GM04504 (cell line): ENCODE measurements at regions not wholly inside any gene's neighbourhood (a gene's known extent, or its start where the extent isn't known, plus 50 kb on each side); places are given as distances from the start of the nearest gene placed in this dataset.
"Not testable (repeated sequence)": the region's sequence is repeated elsewhere in the genome, so short reads cannot be mapped to it uniquely, and the experiment has no call there.

ENCODE experiments used
- DNase-seq: peaks from one replicate; pipeline ENCODE4 v3.0.0-alpha.2; 2012; ENCODE audit warnings: low read depth

DNA sequence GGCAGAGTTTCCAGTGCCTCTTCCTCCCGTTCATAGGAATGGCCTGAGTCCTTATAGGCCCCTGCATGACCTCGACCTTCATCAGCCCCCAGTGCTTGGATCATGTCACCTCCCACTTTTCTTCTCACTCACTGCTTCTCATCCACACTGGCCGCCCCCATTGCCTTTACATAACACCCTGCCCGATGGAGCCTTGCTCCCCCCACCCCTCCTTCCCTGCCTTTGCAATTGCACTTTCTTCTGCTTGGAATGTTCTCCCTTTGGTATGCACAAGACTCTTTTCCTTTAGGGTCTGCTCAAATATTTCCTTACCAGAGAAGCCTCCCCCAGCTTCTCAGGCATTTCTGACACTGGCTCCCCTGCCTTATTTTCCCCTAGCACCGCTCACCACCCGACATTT, 125.2 kb upstream of the KCNJ6 start:
- no peak for DNase-seq

DNA sequence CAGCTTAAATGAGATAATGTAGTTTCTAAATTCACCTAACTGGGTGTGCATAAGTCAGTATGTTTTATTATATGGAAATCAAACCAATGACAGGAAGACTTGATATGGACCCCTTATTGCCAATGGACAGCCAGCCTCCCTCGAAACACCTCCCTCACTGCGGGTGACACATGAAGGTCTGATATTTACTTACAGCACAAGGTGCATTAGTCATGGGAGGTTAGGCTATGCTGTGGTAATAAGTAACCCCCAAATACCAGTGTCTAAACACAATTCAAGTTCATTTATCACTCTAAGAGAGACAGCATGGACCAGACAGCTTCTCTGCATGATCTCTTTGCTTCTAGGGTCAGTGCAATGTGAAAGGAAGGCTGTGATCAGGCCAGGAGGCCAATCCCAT, 126.0 kb upstream of the KCNJ6 start:
- DNase-seq: no peak

DNA sequence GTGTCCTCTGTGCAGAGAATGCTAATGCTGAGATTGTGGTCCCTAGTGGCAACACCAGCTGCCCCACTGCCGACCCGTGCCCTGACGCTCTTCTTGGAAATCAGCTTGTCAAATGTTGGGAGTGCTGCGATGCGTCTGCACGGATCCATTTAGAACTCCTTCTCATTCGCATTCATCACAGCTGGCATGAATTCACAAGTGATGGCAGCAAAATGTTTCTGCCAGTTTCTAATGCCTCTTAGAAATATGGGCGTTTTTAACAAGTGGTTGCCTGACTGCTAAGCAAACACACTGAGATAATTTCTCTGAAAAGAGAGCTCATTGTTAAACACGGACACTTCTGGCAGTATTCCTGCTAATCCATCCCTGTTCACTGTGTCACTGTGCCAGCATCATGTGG, 131.9 kb upstream of the KCNJ6 start:
- no peak for DNase-seq

DNA sequence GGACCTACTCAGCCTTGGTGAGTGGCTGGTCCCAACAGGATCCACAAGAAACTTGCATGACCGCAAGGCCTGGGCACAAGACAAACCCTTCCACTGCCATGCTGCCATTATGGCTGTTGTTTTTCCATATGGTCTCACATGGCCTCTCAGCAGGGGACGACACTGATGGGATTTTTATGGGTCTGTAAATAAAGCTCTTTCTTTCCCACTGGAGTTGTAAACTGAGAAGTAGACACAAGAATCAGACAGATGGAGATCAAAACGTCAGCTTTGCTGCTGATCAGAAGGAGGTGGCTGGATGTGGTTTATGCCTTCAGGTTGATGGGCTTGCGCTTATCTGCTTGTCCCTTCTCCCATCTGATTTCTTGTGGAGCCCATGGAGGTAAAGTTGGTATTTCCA, 138.1 kb upstream of the KCNJ6 start:
- DNase-seq: no peak

DNA sequence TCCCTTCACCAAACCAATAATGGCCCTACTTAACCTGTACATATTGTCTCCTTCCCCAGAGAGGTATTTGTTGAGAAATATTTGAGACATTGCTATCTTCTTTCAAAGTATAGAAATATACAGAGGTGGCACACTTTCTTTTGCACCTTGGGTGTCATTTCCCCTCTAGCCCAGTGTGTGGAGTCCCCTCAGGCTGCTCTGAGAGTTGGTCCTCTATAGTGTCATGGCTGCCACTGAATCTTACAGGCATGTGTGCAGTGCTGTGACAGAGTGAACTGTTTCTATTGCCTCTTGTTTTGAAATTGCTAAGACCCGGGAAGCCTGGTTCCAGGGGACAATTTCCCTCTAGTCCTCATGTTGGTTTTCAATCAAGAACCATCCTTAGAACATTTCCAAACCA, 140.2 kb upstream of the KCNJ6 start:
- DNase-seq: no peak

DNA sequence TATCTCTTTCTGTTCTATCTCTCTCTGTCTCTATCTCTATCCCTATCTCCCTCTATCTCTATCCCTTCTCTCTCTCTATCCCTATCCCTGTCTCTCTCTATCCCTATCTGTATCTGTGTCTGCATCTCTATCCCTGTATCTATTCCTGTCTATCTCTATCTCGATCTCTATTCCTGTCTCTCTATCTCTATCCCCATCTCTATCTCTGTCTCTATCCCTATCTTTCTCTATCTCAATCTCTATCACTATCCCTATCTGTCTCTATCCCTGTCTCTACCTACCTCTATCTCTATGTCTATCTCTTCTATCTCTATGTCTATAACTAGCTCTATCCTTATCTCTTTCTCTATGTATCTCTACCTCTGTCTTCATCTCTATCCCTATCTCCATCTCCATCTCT, 141.4 kb upstream of the KCNJ6 start:
- DNase-seq: no peak

DNA sequence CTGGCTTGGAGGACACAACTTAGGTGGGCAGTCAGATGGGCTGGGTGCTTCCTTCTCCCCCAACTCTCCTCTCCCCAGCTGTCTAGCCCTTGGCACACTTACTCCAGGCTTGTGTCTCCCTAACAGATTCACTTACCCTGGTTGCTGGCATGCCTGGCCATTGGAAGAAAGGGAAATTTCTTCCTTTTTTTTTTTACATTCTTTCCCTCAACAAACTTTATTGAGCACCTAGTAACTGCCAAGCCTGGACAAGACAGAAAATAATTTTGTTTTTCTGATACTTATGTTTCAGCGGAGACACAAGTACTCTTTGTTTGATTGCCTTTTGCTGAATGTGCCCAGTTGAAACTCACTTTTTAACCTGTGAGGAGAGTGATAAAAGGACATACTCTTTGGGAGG, 144.3 kb upstream of the KCNJ6 start:
- no peak for DNase-seq

DNA sequence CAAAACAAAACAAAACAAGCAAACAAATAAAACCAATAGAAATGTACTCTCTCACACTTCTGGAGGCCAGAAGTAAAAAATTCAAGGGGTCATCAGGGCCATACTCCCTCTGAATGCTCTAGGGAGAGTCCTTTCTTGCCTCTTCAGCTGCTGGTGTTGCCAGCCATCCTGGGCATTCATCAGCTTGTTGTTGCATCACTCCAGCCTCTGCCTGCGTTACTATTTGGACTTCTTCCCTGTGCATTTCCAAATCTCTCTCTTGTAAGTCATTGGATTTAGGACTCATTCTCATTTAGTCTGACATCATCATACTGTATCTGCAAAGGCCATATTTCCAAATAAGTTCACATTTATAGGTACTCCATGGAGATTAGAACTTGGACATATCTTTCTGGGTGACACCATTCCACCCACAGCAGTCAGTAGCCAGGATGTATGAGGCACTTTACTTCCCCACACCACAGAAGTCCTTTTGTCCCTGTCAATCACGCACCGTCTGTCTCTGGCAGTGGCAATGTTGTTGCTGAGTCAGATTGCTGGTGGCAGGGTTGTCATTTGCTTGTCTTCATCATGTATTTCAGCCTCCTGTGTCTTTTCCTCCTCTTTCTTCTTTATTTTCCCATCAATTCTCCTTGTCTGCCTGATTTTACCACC, 151.0 kb upstream of the KCNJ6 start:
- DNase-seq: no peak

DNA sequence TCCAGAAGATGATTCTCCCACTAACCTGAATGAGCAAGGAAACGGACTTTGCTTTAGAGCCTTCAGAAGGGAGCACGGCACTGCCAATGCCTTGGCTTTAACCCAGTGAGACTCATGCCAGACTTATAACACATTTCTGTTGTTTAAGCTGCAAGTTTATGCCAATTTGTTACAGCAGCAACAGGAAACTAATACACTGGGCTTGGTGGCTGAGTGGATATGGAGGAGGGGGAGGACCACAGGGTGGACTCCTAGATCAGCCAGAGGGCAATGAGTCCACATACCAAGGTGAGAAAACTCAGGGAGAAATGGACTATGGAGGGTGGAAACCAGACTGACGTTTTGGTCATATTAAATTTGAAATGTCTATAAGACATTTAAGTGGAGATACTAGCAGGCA, 156.2 kb upstream of the KCNJ6 start:
- DNase-seq: no peak

DNA sequence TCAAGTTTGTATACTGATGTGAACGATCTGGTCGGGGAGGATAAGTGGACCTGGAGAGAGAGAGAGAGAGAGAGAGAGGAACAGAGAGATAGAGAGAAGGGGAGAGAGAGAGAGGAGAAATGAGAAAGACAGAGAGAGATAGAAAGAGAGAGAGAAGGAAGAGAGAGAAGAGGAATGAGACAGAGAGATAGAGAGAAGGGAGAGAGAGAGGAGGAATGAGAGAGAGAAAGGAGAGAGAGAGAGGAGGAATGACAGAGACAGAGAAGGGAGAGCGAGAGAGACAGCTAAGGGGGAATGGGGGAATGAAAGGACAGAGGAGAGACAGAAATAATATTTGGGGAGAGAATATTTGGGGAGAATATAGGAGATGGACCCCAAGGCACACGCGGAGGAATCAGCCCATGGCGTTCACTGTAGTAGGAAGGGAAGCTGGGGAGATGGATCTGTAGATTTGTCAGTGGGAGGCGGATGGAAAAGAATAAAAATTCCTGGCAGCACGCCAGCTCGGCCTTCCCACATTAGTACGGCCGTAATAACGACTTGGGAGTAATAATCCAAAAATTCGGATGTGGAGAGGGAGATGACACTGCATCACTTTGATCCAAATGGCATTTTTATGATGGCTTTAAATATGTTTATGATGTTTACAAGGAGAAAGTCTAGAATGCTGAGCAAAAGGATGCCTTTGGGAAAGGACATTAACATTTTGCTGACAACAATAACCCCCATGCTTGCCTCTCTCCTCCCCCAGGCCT, 159.8 kb upstream of the KCNJ6 start:
- no peak for DNase-seq

DNA sequence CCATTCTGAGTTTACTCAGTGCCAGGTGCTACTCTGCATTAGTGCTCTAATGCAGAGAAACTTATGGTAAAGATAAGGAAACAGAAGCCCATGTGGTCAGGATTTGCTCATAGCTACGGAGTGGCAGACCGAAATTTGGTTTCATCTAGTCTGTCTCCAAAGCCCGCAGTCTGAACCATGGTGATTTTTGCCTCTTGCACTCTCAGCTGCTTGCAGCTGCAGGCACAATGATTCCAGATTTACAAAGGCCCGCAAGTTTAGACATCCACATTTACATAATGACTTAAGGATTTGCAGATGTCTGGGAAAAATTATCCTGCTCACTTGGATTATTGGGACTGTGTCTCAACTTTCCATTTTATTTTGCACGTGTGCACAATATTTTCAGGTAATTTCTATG, 161.3 kb upstream of the KCNJ6 start:
- DNase-seq: no peak

DNA sequence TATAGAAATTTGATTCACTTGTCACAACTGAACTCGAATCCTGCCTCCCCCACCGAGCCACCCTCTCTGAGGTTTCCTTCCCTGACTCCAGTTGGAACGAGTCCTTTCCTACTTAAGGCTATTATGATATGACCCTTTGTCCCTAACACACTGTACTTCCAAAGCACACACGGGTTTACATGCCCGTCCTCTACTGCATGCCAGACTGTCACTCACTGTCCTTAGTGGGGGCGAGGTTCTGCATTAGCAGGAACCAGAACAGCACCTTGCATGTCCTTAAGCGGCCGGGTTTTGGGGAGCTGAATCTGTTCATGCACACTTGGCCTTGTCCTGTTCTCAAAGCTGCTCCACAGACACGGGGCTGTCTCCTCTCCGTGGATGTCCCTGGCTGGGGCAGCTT, 164.6 kb upstream of the KCNJ6 start:
- DNase-seq: no peak

DNA sequence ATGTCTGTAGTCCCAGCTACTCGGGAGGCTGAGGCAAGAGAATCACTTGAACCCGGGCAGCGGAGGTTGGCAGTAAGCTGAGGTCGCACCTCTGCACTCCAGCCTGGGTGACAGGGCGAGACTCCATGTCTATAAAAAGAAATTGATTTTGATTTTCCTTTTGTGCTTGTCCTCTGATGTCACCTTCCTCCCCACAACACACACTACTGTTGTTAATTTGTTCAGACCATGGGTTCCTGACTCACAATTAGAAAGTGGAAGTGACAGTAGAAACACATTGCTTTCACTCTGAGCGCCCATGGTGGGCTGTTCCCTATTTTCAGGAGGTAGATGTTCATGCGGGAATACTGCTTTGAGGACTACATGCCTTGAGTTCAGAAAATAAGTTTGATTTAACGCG, 165.5 kb upstream of the KCNJ6 start:
- no peak for DNase-seq

DNA sequence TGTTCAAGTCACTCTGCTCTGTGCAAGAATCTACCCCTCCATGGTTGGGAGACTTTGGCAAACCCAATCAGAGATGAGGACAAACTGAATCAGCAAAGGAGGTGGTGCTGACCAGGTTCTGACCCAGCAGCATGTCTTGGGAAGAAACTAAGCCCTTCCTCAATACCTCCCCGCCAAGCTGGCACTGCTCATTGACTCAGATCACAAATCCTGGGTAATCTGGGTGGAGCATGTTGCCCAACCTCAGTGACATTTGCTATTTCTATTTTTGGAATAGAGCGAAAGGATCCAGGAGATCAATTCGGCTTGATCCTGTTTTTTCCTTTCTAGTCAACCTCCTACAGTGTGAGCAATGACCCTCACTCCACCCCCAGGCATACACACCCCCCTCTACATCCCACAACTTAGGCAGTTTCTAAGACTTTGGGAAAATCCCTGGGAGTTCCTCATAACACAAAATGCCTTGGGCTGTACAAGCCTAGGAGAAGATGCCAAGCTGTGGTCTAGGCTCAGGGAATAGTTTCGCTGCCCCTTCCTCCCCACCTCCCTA, 166.8 kb upstream of the KCNJ6 start:
- DNase-seq: no peak

DNA sequence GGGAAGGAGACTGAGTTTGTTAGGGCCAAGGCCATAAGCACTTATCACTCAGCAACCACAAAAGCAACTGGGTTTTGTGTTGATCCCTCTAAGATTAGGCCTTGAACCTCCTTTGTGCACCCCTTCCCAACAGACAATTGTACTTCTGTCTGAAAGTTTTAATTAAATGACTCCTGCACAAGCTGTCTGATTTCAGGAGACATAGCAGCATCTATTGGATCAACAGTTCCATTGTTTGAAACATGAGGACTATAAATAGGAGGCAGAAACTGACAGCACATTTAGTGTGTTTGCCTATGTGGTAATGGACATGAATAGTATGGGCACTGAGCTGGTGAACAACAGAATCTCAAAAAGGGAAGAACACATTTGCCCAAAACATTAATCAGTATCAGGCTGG, 167.3 kb upstream of the KCNJ6 start:
- DNase-seq: no peak

DNA sequence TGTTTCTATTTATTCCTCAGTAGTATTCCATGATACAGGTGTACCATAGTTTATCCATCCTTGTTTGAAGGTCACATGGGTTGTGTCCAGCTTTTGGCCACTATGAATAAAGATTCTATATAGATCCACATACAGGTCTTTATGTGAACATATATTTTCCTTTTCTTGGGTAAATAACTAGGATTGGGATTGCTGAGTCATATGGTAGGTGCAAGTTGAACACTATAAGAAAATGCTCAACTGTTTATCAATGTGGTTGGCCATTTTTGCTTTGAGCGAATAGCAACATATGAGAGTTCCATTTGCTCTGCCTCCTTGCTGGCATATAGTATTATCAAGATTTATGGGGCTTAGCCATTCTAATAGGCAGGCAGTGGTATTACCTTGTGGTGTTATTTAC, 170.2 kb upstream of the KCNJ15 start:
- DNase-seq: no peak

DNA sequence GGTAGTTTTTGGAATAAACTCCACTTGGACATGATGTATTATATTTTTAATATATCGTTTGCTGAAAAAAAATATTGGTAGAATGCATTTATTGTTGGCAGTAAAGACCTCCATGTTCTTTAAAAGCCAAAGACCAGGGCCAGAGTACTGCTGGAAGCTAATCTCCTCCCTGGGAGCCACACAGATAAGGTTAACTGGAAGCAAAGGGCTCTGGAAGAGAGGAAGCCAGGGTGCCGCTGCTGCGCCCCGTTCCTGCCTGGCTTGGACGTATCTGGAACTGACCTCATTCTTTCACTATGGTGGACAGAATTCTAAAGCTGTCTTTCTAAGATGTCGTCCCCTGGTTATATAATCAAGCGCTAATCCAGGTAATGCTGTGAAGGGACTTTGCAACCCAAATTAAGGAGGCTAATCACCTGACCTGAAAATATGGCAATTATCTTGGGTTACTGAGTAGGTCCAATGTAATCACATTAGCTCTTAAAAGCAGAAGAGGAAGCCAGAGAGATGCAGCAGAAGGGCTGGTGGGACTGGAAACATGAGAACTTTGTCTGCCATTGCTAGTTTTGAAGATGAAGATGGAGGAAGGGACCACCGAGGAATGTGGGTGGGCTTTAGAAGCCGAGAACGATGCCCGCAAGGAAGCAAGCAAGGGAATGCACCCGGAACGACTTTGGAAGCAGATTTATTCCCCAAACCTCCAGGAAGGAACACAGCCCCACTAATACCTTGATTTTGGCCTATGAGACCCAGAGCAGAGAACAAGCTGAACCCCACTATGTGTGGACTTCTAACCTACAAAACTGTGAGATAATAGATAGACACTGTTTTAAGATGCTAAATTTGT, 167.7 kb upstream of the KCNJ15 start:
- no peak for DNase-seq

DNA sequence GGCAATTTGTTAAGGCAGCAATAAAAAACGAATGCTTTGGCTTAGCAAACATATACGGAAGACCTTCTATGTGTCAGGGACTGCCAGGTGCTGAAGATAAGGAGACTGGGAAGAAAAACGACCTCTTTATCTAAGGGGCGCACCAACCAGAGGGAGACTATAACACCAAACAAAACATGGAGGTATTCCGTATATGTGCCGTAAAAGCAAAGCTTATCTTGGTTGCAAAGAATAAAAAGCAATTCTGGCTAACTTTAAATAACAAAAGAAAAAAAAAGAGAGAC, 167.1 kb upstream of the KCNJ15 start:
- no peak for DNase-seq

DNA sequence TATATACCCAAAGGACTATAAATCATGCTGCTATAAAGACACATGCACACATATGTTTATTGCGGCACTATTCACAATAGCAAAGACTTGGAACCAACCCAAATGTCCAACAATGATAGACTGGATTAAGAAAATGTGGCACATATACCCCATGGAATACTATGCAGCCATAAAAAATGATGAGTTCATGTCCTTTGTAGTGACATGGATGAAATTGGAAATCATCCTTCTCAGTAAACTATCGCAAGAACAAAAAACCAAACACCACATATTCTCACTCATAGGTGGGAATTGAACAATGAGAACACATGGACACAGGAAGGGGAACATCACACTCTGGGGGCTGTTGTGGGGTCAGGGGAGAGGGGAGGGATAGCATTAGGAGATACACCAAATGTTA, 165.7 kb upstream of the KCNJ15 start:
- DNase-seq: not testable (repeated sequence)

DNA sequence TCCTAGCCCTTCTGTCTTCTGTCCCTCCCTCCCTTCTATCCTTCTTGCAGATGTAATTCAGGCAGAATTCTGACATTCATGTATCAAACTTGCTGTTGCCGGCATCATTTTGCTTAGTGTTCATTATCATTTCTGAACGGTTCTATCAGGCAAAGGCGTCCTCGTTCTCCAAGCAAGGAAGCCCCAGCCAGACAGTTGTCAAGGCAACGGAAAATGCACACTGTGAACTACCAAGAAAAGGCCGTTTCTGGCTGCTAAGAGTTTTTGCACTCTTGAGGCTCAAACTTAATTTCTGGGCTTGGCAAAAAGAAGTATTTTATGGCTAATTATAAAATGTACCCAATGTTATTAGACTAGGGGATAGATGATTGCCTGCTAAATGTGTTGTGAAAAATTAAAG, 164.7 kb upstream of the KCNJ15 start:
- no peak for DNase-seq

DNA sequence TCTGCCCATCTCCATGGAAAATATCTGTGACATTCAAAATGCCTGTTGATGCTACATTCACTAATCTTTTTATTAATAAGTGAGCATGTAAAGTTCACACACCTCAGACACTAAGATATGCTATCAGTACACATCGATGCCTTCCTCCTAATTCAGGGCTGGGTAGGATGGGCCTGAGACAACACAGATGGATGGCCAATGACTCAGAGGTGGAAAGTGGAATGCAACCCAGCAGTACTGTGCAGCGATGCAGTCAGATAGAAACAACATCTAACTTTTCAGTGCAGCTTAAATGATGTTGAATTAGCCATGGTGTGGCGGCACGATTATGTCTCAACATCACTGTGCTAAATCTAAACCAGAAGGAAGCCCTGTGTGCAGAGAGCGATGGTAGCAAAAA, 161.6 kb upstream of the KCNJ15 start:
- no peak for DNase-seq

DNA sequence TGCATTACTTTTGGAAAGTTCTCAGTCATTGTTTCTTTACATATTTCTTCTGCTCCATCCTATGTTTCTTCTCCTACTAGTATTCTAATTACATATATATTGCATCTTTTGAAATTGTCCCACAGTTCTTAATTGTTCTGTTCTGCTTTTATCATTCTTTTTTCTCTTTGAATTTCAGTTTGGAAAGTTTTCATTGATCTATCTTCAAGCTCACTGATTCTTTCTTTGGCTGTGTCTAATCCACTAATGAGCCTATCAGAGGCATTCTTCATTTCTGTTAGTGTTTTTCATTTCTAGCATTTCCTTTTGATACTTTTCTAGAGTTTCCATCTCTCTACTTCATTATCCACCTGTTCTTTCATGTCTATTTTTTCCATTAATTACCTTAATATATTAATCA, 159.0 kb upstream of the KCNJ15 start:
- no peak for DNase-seq

DNA sequence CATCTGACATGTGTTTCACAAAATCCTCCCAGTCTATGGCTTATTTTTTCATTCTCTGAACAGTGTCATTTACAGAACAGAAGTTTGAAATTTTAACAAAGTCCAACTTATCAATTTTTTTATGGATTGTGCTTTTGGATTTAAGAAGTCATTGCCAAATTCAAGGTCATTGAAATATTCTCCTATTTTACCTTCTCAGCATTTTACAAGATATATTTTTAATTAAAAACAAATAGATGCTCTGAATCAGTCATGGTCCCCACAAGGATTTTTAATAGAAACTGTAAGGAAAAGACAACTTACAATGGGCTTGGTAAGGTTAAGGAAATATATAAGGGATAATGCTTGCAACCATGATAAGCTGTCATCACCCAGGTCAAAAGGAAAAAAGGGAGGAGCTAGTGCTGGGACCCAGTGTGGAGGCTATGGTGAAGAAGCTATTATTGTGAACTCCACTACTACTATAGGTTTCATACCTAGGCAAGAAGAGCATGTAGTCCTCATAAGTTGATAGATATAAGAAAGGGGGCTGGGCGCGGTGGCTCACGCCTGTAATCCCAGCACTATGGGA, 144.5 kb upstream of the KCNJ15 start:
- no peak for DNase-seq
